HepG2 (cell line): ENCODE measurements at regions not wholly inside any gene's neighbourhood (a gene's known extent, or its start where the extent isn't known, plus 50 kb on each side); places are given as distances from the start of the nearest gene placed in this dataset.

ENCODE experiments used
- ATAC-seq: fragments of 200-7000 bp; cut with Tn5 transposase; 3 replicates; pipeline ENCODE4 v1.9.1; 2020; ENCODE audit warnings: mild to moderate bottlenecking, moderate library complexity
- BruUV-seq: library from RNA; stranded (reverse); fragments of 400-500 nt; replicated peaks from 2 replicates; lab custom pipeline; 2021; lab: Mats Ljungman, UMichigan
- CTCF ChIA-PET: fragments of 300-600 bp; formaldehyde crosslinking; extraction: SDS; loops from one replicate; lab custom pipeline; 2021; ENCODE audit warnings: low total read pairs, inconsistent platforms, low intra/inter-chr PET ratio; lab: Yijun Ruan, JAX
- POLR2A ChIA-PET: fragments of 350-600 bp; sonication (Branson Sonifier 250); formaldehyde crosslinking; loops from one replicate; lab custom pipeline; 2020; ENCODE audit warnings: antibody characterized with exemption, inconsistent platforms; lab: Yijun Ruan, JAX
- DNase-seq: peaks from one replicate; pipeline ENCODE4 v3.0.0-alpha.2; 2015; ENCODE audit warnings: low spot score
- FAIRE-seq: peaks from 3 replicates; lab custom pipeline; 2011; peaks lifted over from hg19 to GRCh38; lab: Jason Lieb, UNC
- H2AFZ ChIP-seq: one replicate; pipeline ENCODE4 v1.6.1; 2011; ENCODE audit warnings: low read length, inconsistent platforms
- H3K27ac ChIP-seq: fragments of 300-600 bp; 3 replicates; pipeline ENCODE4 v1.8.0; 2011; ENCODE audit warnings: mixed run types, mild to moderate bottlenecking, mixed read lengths, low read length, inconsistent platforms; ENCODE audit not compliant: insufficient read depth; ENCODE audit errors: extremely low read length
- H3K27me3 ChIP-seq, 2 experiments: fragments of 200-600 bp in 1 of 2; 2 replicates in 1 of 2; 3 replicates in 1 of 2; pipeline versions ENCODE4 v1.6.0 to v1.8.0; 2011; ENCODE audit warnings: low read length in 2 of 2, mild to moderate bottlenecking in 2 of 2, moderate library complexity in 2 of 2, inconsistent platforms in 1 of 2; ENCODE audit not compliant: insufficient read depth in 2 of 2, control insufficient read depth in 1 of 2
- H3K36me3 ChIP-seq, 2 experiments: fragments of 200-600 bp in 1 of 2; replicated peaks in 1 of 2; 2 replicates in 1 of 2; 3 replicates in 1 of 2; pipeline versions ENCODE4 v1.5.1 to v1.8.0; 2011; ENCODE audit warnings: low read length in 2 of 2, inconsistent platforms in 1 of 2; ENCODE audit not compliant: insufficient read depth in 2 of 2, control insufficient read depth in 1 of 2
- H3K4me1 ChIP-seq: 2 replicates; pipeline ENCODE4 v1.5.1; 2012; ENCODE audit warnings: low read length, inconsistent platforms; ENCODE audit not compliant: insufficient read depth
- H3K4me2 ChIP-seq: 2 replicates; pipeline ENCODE4 v1.6.0; 2011; ENCODE audit warnings: low read depth, low read length, inconsistent platforms
- H3K4me3 ChIP-seq, 3 experiments: fragments of 200-600 bp in 1 of 3; sonication (generic), shearing (Covaris generic) in 1 of 3; replicated peaks in 1 of 3; 2 replicates each; pipeline ENCODE4 v1.5.1; 2011 to 2016; ENCODE audit warnings: low read length in 3 of 3, inconsistent platforms in 2 of 3, low read depth in 2 of 3, mild to moderate bottlenecking in 2 of 3, control low read depth in 1 of 3, mixed read lengths in 1 of 3; ENCODE audit not compliant: insufficient read depth in 1 of 3
- H3K79me2 ChIP-seq: one replicate; pipeline ENCODE4 v1.6.1; 2011; ENCODE audit warnings: low read length, inconsistent platforms; ENCODE audit not compliant: insufficient read depth
- H3K9ac ChIP-seq: 2 replicates; pipeline ENCODE4 v1.6.0; 2011; ENCODE audit warnings: mild to moderate bottlenecking, low read depth, low read length, inconsistent platforms; ENCODE audit not compliant: insufficient read depth
- H3K9me3 ChIP-seq: 2 replicates; pipeline ENCODE4 v1.5.1; 2012; ENCODE audit warnings: mild to moderate bottlenecking, low read length
- H4K20me1 ChIP-seq: 2 replicates; pipeline ENCODE4 v1.6.0; 2011; ENCODE audit warnings: inconsistent platforms, mild to moderate bottlenecking, low read length, moderate library complexity; ENCODE audit not compliant: insufficient read depth
- ZIK1 ChIP-seq: sonication (generic); formaldehyde crosslinking; IDR thresholded peaks from 2 replicates; pipeline ENCODE4 v1.5.0; 2020; ENCODE audit warnings: mild to moderate bottlenecking, low read depth, missing genetic modification reagents, borderline replicate concordance
- WGBS: methylation state at CpG from one replicate; pipeline ENCODE4 v1.1.6; 2017; ENCODE audit warnings: low lambda C conversion rate; 5-methylcytosine and 5-hydroxymethylcytosine counted together
- in situ Hi-C: cut with HindIII; loops from 2 replicates; pipeline ENCODE4 v1.10.0; 2017; ENCODE audit warnings: low pct_unique_long_range_greater_than_20kb; ENCODE audit not compliant: extremely low pct_ligation_motif_present
- intact Hi-C: fragments of 100-400 bp; cut with micrococcal nuclease; formaldehyde crosslinking; loops from one replicate; pipeline ENCODE4 v1.10.0; 2022; ENCODE audit not compliant: unreplicated experiment
- TF ChIP-seq, protein P1 (sequence below): sonication (generic); formaldehyde crosslinking; IDR thresholded peaks from 2 replicates; pipeline ENCODE4 v1.4.0; 2020; ENCODE audit warnings: missing genetic modification reagents
- TF ChIP-seq, protein P2 (sequence below): sonication (generic); formaldehyde crosslinking; IDR thresholded peaks from 2 replicates; pipeline ENCODE4 v1.5.0; 2020; ENCODE audit warnings: mild to moderate bottlenecking, missing genetic modification reagents, moderate library complexity

DNA sequence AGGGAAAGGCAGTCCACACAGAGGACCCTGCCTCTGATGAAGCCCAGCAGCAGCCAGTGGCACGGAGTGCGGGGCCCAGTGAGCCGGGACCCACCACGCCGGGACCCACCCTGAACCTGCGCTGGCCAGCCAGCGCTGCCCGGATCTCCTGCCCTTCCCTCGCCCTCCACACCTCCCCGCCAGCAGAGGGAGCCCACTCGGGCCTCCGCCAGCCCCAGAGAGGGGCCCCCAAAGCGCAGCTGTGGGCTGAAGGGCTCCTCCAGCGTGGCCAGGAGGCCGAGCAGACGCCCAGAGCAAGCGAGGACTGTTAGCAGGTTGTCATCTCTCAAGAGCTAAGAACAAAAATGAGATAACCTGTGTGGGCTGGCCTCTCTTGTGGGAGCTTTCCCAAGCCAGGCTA is 81.3 kb upstream of the ATP10A start:
- H4K20me1 ChIP-seq = no peaks in the 10 kb centered on the region
- BruUV-seq = no TSS peak
- no peak overlapping the region for H2AFZ ChIP-seq
- in situ Hi-C loops (loop anchor here (25.0 kb wide), 2 partner anchors 432 to 918 kb away; partner anchors contain the start of gene GABRA5), intact Hi-C loops (loop anchor here (5.0 kb wide), 1 partner anchor 918 kb away; no protein-coding TSS in a partner anchor)
- H3K4me3 ChIP-seq = no peak overlapping the region
- no peak overlapping the region for H3K27ac ChIP-seq
- TF ChIP-seq, protein P1, sequence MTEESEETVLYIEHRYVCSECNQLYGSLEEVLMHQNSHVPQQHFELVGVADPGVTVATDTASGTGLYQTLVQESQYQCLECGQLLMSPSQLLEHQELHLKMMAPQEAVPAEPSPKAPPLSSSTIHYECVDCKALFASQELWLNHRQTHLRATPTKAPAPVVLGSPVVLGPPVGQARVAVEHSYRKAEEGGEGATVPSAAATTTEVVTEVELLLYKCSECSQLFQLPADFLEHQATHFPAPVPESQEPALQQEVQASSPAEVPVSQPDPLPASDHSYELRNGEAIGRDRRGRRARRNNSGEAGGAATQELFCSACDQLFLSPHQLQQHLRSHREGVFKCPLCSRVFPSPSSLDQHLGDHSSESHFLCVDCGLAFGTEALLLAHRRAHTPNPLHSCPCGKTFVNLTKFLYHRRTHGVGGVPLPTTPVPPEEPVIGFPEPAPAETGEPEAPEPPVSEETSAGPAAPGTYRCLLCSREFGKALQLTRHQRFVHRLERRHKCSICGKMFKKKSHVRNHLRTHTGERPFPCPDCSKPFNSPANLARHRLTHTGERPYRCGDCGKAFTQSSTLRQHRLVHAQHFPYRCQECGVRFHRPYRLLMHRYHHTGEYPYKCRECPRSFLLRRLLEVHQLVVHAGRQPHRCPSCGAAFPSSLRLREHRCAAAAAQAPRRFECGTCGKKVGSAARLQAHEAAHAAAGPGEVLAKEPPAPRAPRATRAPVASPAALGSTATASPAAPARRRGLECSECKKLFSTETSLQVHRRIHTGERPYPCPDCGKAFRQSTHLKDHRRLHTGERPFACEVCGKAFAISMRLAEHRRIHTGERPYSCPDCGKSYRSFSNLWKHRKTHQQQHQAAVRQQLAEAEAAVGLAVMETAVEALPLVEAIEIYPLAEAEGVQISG (CRISPR knock-in tag) = peak; percentile 62
- TF ChIP-seq, protein P2, sequence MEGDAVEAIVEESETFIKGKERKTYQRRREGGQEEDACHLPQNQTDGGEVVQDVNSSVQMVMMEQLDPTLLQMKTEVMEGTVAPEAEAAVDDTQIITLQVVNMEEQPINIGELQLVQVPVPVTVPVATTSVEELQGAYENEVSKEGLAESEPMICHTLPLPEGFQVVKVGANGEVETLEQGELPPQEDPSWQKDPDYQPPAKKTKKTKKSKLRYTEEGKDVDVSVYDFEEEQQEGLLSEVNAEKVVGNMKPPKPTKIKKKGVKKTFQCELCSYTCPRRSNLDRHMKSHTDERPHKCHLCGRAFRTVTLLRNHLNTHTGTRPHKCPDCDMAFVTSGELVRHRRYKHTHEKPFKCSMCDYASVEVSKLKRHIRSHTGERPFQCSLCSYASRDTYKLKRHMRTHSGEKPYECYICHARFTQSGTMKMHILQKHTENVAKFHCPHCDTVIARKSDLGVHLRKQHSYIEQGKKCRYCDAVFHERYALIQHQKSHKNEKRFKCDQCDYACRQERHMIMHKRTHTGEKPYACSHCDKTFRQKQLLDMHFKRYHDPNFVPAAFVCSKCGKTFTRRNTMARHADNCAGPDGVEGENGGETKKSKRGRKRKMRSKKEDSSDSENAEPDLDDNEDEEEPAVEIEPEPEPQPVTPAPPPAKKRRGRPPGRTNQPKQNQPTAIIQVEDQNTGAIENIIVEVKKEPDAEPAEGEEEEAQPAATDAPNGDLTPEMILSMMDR (CRISPR knock-in tag) = peak; percentile 31; the same call in 1 of the 2 replicates
- TF ChIP-seq ZIK1 = no peak
- no peaks in the 10 kb centered on the region for H3K27me3 ChIP-seq
- H3K4me1 ChIP-seq = no peaks in the 10 kb centered on the region
- no peak overlapping the region for H3K9ac ChIP-seq
- no peak for FAIRE-seq
- no peaks in the 10 kb centered on the region for H3K36me3 ChIP-seq
- ChIA-PET POLR2A (no interaction called here), CTCF (no interaction called here)
- H3K9me3 ChIP-seq = no peaks in the 10 kb centered on the region
- no peak overlapping the region for H3K4me2 ChIP-seq
- WGBS = 39% methylated on average over 13 of the region's 17 CpGs
- no peak for DNase-seq
- peak; percentile 56 for ATAC-seq
- no peaks in the 10 kb centered on the region for H3K79me2 ChIP-seq
